8988T (cell line): ENCODE measurements at regions not wholly inside any gene's neighbourhood (a gene's known extent, or its start where the extent isn't known, plus 50 kb on each side); places are given as distances from the start of the nearest gene placed in this dataset.

Source experiments
- DNase-seq: peaks from one replicate; pipeline ENCODE4 v3.0.0; 2011

- no peak for DNase-seq
These were observed 360.9 kb upstream of the CBLB start for GRCh38 chr3:106229495-106230278.

DNA sequence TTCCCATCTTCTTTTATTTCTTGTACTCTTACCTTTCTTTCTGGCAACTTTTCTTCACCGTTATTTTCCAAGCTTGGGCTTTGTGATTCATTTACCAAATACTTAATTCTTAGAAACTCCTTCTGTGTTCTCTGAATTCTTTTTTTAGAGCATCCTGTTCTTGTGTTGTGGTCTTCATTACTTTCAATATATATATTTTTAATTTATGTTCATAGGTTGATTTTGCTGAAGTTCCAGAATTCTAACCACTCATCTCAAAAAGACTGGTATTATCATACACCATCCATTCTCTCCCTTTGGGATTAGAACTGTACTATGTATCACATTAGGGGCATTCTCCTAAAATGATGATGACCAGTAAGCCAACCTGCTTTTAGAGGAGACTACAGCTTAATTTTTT lies 362.3 kb upstream of the CBLB start:
- DNase-seq = no peak

GRCh38 chr3:106232956-106233355 lies 364.1 kb upstream of the CBLB start:
- DNase-seq = no peak

- DNase-seq = no peak
These were observed 370.4 kb upstream of the CBLB start for GRCh38 chr3:106239195-106239697.

GRCh38 chr3:106241593-106241992 lies 372.8 kb upstream of the CBLB start:
- DNase-seq = no peak

DNA sequence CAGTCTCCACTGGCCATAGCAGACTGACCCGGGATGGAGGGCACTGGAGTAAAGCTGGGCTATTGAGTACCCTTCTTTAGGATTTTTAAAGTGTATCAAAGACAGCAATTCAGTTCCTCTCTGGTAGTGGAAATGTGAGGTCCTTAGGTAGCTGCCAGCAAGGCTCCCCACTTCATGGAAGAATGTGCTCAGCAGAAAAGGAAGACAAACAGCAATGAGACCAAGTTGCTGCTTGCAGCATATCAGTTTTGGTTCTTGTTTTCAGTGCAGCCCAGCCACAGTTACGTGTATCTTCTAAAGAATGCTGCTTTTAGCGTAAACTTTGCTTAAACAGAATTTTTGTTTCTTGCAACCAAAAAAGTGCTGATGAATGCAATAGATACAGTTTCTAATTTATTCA lies 374.0 kb upstream of the CBLB start:
- DNase-seq = no peak

DNA sequence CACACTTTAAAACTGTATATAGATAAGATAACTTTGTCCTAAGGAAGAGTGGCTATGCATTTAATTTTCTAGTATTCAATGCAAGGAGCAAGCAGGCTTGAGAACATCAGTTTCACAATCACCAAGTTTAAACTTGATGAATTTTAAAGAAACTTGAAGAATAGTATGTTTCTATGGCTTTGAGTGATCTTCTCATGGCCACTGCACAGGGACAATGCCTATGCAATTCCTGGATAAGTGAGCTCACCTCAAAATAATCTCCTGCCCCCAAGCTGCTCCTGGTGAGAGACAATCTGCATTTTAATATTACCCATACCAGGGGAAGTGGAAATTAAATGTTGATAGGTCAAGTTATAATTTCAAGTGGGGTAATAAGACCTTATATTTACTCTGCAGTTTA lies 376.6 kb upstream of the CBLB start:
- no peak for DNase-seq

- no peak for DNase-seq
These were observed 379.3 kb upstream of the CBLB start for GRCh38 chr3:106247902-106248684.

- DNase-seq = no peak
These were observed 380.3 kb upstream of the CBLB start for GRCh38 chr3:106249159-106249558.

DNA sequence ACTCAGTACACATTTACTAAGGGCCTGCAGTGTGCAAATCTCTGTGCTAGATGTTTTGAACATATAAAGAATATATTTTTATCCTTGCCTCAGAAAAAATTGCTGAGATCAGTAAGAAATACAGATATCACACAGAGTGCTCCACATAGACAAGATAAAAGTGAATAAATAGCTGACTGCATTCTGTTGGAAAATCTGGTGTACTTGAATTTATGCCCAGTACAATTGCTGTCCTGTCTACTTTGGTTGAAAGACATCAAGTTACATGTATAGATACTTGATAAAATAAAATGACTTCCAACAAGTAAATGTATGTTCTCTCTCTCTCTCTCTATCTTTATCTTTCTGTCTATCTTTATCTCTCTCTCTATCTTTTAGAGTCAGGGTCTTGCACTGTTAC lies 381.2 kb upstream of the CBLB start:
- DNase-seq = no peak

DNA sequence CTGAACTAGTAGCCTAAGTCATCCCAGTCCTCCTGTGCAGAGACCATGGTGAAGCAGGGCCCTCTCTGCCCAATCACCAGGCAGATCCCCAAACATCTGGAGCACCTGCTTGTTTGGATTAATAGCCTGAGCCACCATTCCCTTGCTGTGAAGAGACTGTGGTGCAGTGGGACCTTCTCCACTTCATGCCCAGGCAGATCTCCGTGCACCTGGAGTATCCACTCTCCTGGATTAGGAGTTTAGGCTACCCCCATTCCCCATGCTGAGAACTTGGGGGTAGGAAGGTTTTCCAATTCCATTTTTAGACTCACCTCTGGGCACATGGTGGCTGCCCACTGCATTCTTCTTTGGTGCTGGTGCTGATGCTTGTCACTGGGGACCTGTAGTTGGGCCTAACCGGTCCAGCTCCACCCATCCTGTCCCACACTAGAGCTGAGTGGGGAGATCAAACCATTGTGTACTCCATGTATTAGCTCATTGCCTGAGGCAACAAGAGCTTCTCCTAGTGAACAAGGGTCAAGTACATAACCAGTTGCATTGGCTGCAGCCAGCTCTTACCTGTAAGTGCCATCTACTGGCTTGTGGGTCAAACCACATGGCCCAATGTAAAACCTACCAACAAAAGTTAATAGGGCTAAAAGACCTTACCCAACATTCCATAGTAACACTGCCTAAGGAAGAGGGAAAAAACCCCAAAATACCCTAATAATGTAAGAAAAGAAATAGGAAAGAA lies 382.5 kb upstream of the CBLB start:
- DNase-seq = no peak

GRCh38 chr3:106255870-106256248 lies 387.0 kb upstream of the CBLB start:
- DNase-seq = no peak

- DNase-seq = no peak
These were observed 387.6 kb upstream of the CBLB start for GRCh38 chr3:106256249-106256957.

GRCh38 chr3:106257172-106257571 lies 388.4 kb upstream of the CBLB start:
- no peak for DNase-seq

DNA sequence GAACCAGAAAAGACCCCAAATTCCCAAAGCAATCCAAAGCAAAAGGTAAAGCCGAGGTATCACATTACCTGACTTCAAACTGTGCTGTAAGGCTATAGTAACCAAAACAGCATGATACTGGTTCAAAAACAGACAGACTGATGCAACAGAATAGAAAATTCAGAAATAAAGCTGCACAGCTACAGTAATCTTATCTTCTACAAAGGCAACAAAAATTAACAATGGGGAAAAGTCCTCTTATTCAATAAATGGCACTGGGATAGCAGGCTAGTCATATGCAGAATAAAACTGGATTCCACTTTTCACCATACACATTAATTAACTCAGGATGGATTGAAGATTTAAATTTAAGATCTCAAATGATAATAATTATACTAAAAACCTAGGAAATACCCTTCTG lies 392.6 kb upstream of the CBLB start:
- no peak for DNase-seq

GRCh38 chr3:106261915-106262683 lies 393.3 kb upstream of the CBLB start:
- no peak for DNase-seq

DNA sequence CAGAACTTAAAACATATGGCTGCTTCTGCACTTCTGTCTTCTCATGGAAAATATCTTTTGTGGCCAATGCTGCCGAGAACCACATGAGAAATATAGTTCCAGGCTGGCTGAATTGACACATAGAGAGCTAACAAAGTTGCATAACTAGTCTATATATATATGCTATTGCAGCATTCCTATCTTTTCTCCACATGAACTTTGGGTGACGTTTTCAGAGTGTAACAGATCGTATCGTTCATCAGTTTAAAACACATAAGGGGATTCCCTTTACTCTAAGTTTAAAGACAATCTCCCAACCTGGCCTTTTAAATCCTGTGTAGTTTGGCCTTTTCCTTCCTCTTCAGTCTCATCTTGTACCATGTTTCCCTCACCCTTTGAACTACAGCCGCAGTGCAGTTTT lies 394.2 kb upstream of the CBLB start:
- DNase-seq = no peak

DNA sequence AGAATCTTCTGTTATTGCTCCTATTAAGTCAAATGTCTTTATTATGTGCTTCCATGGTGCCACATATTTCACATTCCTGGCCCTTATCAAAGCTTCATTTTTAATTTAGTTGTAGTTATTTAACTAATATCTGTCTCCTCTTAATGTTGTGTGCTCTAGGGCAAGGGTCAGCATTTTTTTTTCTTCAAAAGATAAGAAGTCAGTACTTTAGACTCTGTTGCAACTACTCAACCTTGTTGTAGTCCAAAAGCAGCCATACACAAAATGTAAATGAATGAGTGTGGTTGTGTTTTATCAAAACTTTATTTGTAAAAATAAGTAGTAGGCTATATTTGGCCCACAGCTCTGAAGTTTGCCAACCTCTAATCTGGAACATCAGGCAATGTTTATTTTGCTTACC lies 394.7 kb upstream of the CBLB start:
- no peak for DNase-seq

GRCh38 chr3:106265704-106266103 lies 396.9 kb upstream of the CBLB start:
- no peak for DNase-seq

- DNase-seq = no peak
These were observed 399.9 kb upstream of the CBLB start for GRCh38 chr3:106268696-106269095.

- DNase-seq = no peak
These were observed 403.5 kb upstream of the CBLB start for GRCh38 chr3:106272302-106272701.

GRCh38 chr3:106275592-106275991 lies 406.8 kb upstream of the CBLB start:
- DNase-seq = no peak
